SK-N-SH (cell line): ENCODE measurements at regions not wholly inside any gene's neighbourhood (a gene's known extent, or its start where the extent isn't known, plus 50 kb on each side); places are given as distances from the start of the nearest gene placed in this dataset.
"Not testable (repeated sequence)": the region's sequence is repeated elsewhere in the genome, so short reads cannot be mapped to it uniquely, and the experiment has no call there.

ENCODE experiments used
- CTCF ChIP-seq: fragments of 200-600 bp; sonication (generic); IDR thresholded peaks from 2 replicates; pipeline ENCODE4 v1.6.1; 2017; ENCODE audit warnings: antibody characterized with exemption, mild to moderate bottlenecking, moderate library complexity
- NFIC ChIP-seq: IDR thresholded peaks from 2 replicates; pipeline ENCODE4 v1.4.0; 2012; ENCODE audit warnings: borderline replicate concordance
- REST ChIP-seq: IDR thresholded peaks from 2 replicates; pipeline ENCODE4 v1.6.1; 2012; ENCODE audit warnings: mild to moderate bottlenecking, low read depth, low read length, moderate library complexity

GRCh38 chr7:76709703-76710102 lies 82.6 kb upstream of the POMZP3 start:
- TF ChIP-seq REST, NFIC, CTCF: not testable (repeated sequence)
